B cell (primary cell): ENCODE measurements at regions not wholly inside any gene's neighbourhood (a gene's known extent, or its start where the extent isn't known, plus 50 kb on each side); places are given as distances from the start of the nearest gene placed in this dataset.

ENCODE experiments used
- ATAC-seq: fragments of 200-7000 bp; cut with Tn5 transposase; one replicate; pipeline ENCODE4 v1.10.0; 2021; ENCODE audit warnings: low read depth, mild to moderate bottlenecking, moderate number of reproducible peaks, moderate library complexity
- CTCF ChIA-PET: fragments of 350-600 bp; sonication (Branson Sonifier 250); formaldehyde crosslinking; loops from one replicate; lab custom pipeline; 2021; ENCODE audit warnings: antibody characterized with exemption, inconsistent platforms; lab: Charles Lee
- POLR2A ChIA-PET: fragments of 350-600 bp; sonication (Branson Sonifier 250); formaldehyde crosslinking; loops from one replicate; lab custom pipeline; 2021; ENCODE audit warnings: antibody characterized with exemption; lab: Charles Lee
- DNase-seq: peaks from one replicate; pipeline ENCODE4 v3.0.0; 2013
- H2AFZ ChIP-seq: 2 replicates; pipeline ENCODE4 v1.6.1; 2012; ENCODE audit warnings: mild to moderate bottlenecking, low read depth, low read length; ENCODE audit not compliant: insufficient read depth, poor library complexity, severe bottlenecking
- H3K27ac ChIP-seq, 2 donors: 1 replicate in 1 of 2; 2 replicates in 1 of 2; pipeline ENCODE4 v1.5.1; 2012 to 2013; ENCODE audit warnings: low read length in 2 of 2, mild to moderate bottlenecking in 2 of 2, moderate library complexity in 1 of 2
- H3K27me3 ChIP-seq, 4 experiments: fragments of 200-600 bp in 1 of 4; sonication (generic) in 1 of 4; replicated peaks in 1 of 4; 1 replicate in 2 of 4; 2 replicates in 2 of 4; pipeline versions ENCODE4 v1.6.1 to v1.7.0; 2013 to 2016; ENCODE audit warnings: low read length in 3 of 4, mild to moderate bottlenecking in 2 of 4, mixed read lengths in 1 of 4, moderate library complexity in 1 of 4; ENCODE audit not compliant: insufficient read depth in 4 of 4, control insufficient read depth in 3 of 4; ENCODE audit errors: control extremely low read depth in 1 of 4
- H3K36me3 ChIP-seq, 2 experiments: replicated peaks in 1 of 2; 1 replicate in 1 of 2; 2 replicates in 1 of 2; pipeline versions ENCODE4 v1.6.1 to v1.7.1; 2013; ENCODE audit warnings: low read length in 1 of 2; ENCODE audit not compliant: insufficient read depth in 2 of 2, control insufficient read depth in 1 of 2; ENCODE audit errors: control extremely low read depth in 1 of 2, extremely low read depth in 1 of 2
- H3K4me1 ChIP-seq, 2 donors: fragments of 200-600 bp in 1 of 2; sonication (generic) in 1 of 2; 1 replicate in 1 of 2; 2 replicates in 1 of 2; pipeline versions ENCODE4 v1.5.1 to v1.6.1; 2013 to 2017; ENCODE audit warnings: low read length in 2 of 2; ENCODE audit not compliant: control insufficient read depth in 2 of 2, insufficient read depth in 2 of 2
- H3K4me2 ChIP-seq: replicated peaks from 2 replicates; pipeline ENCODE3; 2012; ENCODE audit warnings: mild to moderate bottlenecking, low read depth, low read length; ENCODE audit not compliant: poor library complexity, severe bottlenecking
- H3K4me3 ChIP-seq, 5 experiments: fragments of 200-600 bp in 1 of 5; sonication (generic) in 1 of 5; 1 replicate in 3 of 5; 2 replicates in 2 of 5; pipeline versions ENCODE4 v1.5.1 to v1.7.0; 2011 to 2016; ENCODE audit warnings: low read length in 4 of 5, mild to moderate bottlenecking in 4 of 5, low read depth in 2 of 5, control low read depth in 1 of 5, moderate library complexity in 1 of 5; ENCODE audit not compliant: insufficient read depth in 1 of 5; ENCODE audit errors: control extremely low read depth in 1 of 5, extremely low read depth in 1 of 5
- H3K79me2 ChIP-seq: fragments of 200-600 bp; sonication (generic); one replicate; pipeline ENCODE4 v1.6.0; 2016; ENCODE audit warnings: low read length; ENCODE audit not compliant: control insufficient read depth, insufficient read depth
- H3K9ac ChIP-seq: fragments of 200-600 bp; sonication (generic); 2 replicates; pipeline ENCODE4 v1.6.1; 2017; ENCODE audit warnings: mild to moderate bottlenecking, low read length, moderate library complexity
- H3K9me3 ChIP-seq, 3 donors: one replicate each; pipeline versions ENCODE4 v1.6.1 to v1.7.1; 2013; ENCODE audit warnings: low read length in 2 of 3; ENCODE audit not compliant: control insufficient read depth in 2 of 3, insufficient read depth in 1 of 3; ENCODE audit errors: control extremely low read depth in 1 of 3
- H4K20me1 ChIP-seq: 2 replicates; pipeline ENCODE4 v1.6.0; 2012; ENCODE audit warnings: mild to moderate bottlenecking, low read length; ENCODE audit not compliant: insufficient read depth, control insufficient read depth, poor library complexity, severe bottlenecking
- H3K27ac Mint-ChIP-seq: one replicate; pipeline ENCODE4 v1.8.0; 2021; ENCODE audit warnings: mixed read lengths
- H3K27me3 Mint-ChIP-seq: one replicate; pipeline ENCODE4 v1.8.0; 2021; ENCODE audit warnings: mixed read lengths
- H3K4me1 Mint-ChIP-seq: one replicate; pipeline ENCODE4 v1.8.0; 2021; ENCODE audit warnings: mixed read lengths
- H3K4me3 Mint-ChIP-seq: one replicate; pipeline ENCODE4 v1.8.0; 2021; ENCODE audit warnings: mixed read lengths
- H3K9me3 Mint-ChIP-seq: one replicate; pipeline ENCODE4 v1.8.0; 2022; ENCODE audit warnings: mixed read lengths; ENCODE audit not compliant: insufficient read depth
- EZH2 ChIP-seq: IDR thresholded peaks from 2 replicates; pipeline ENCODE4 v1.6.1; 2012; ENCODE audit warnings: borderline replicate concordance, low read depth, mild to moderate bottlenecking, moderate library complexity, low read length; ENCODE audit not compliant: insufficient read depth, poor library complexity, severe bottlenecking
- WGBS: methylation state at CpG from one replicate; pipeline ENCODE4 v1.1.5; 2013; ENCODE audit warnings: missing lambda C conversion rate; ENCODE audit not compliant: insufficient coverage; 5-methylcytosine and 5-hydroxymethylcytosine counted together
- intact Hi-C: fragments of 100-400 bp; cut with micrococcal nuclease; formaldehyde crosslinking; loops from one replicate; pipeline ENCODE4 v1.10.0; 2022
- TF ChIP-seq, protein P1 (sequence below): fragments of 200-600 bp; IDR thresholded peaks from one replicate; pipeline ENCODE4 v1.8.0; 2022; ENCODE audit warnings: antibody characterized with exemption, mild to moderate bottlenecking

DNA sequence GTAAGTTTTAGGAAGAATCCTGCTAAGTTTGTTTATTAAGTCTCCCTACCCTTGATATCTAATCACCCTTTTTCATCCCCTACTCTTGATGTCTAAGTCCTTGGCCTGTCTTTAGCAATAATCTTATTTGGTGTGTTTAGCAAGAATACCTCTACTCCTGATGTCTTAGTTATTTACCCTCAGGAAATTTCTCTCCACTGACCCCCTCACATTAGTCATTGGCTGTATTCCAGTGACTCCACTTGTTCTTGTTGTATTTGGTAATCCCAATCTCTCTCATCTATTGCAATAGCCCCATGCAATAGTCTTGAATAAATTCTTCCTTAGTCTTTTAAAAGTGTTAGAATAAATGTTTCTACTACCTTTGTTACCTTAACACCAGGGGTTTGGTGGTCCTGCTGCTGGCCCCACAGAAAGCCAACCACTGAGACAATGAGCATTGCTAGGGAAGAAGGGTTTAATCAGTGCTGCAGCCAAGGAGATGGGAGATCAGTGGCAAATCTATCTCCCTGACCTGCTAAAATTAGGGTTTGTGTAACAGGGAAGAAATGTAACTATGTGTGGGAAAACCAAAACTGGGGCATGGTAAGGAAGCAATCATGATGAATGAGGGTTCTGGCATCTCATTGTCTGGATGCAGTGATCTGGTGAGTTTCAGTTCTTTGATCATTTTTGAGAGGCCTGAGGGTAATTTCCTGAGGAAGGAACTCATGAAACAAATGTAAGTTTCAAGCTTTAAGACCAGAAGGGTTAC, 236.4 kb upstream of the DAB2 start:
- TF ChIP-seq, protein P1, sequence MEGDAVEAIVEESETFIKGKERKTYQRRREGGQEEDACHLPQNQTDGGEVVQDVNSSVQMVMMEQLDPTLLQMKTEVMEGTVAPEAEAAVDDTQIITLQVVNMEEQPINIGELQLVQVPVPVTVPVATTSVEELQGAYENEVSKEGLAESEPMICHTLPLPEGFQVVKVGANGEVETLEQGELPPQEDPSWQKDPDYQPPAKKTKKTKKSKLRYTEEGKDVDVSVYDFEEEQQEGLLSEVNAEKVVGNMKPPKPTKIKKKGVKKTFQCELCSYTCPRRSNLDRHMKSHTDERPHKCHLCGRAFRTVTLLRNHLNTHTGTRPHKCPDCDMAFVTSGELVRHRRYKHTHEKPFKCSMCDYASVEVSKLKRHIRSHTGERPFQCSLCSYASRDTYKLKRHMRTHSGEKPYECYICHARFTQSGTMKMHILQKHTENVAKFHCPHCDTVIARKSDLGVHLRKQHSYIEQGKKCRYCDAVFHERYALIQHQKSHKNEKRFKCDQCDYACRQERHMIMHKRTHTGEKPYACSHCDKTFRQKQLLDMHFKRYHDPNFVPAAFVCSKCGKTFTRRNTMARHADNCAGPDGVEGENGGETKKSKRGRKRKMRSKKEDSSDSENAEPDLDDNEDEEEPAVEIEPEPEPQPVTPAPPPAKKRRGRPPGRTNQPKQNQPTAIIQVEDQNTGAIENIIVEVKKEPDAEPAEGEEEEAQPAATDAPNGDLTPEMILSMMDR, result no peak
- no peak for TF ChIP-seq EZH2
- DNase-seq (no peak), ATAC-seq (no peak)
- Histone ChIP-seq H3K36me3 (no peaks in the 10 kb centered on the region), H2AFZ (no peak overlapping the region), H3K4me2 (no peak overlapping the region), H3K4me3 (no peak overlapping the region), H3K27me3 (no peaks in the 10 kb centered on the region), H3K9ac (no peak overlapping the region), H3K79me2 (no peaks in the 10 kb centered on the region), H3K27ac (no peak overlapping the region), H4K20me1 (no peaks in the 10 kb centered on the region), H3K9me3 (peaks cover 0 to 6% (median 0%) of the 10 kb centered on the region in 3 donors), H3K4me1 (no peaks in the 10 kb centered on the region)
- Mint-ChIP-seq H3K9me3 (no peaks in the 10 kb centered on the region), H3K4me3 (no peak overlapping the region), H3K27ac (no peak overlapping the region), H3K4me1 (peaks cover 5% of the 10 kb centered on the region), H3K27me3 (no peaks in the 10 kb centered on the region)
- intact Hi-C loops, result no loop called here
- ChIA-PET CTCF (no interaction called here), POLR2A (no interaction called here)

DNA sequence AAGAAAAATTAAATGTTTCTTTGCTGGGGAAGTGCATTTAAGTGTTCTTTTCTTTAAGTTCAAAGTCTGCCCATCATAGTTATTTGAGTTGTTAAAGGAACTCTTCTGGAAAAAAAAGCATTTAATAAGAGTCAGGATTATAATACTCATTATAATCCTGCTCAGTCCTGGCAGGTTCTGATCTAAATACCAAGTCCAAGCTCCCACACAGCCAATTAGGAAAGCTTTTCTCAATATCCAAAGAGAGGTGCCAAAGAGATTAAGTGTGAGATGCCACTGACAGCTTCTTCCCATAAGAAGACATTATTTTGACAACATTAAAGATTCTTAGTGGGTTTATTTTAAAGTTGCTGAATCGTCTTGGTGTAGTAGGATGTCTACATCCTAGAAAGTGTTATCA, 235.2 kb upstream of the DAB2 start:
- no peaks in the 10 kb centered on the region for H3K27me3 Mint-ChIP-seq
- intact Hi-C loops, result no loop called here
- H3K9me3 ChIP-seq, result peaks cover 0 to 3% (median 0%) of the 10 kb centered on the region in 3 donors
- no peaks in the 10 kb centered on the region for H4K20me1 ChIP-seq
- H3K4me3 Mint-ChIP-seq, result no peak overlapping the region
- no peak overlapping the region for H3K9ac ChIP-seq
- TF ChIP-seq, protein P1, result no peak
- no peak for TF ChIP-seq EZH2
- no peak overlapping the region for H3K4me2 ChIP-seq
- no peak overlapping the region for H3K27ac ChIP-seq
- ChIA-PET POLR2A (no interaction called here), CTCF (no interaction called here)
- peaks cover 5% of the 10 kb centered on the region for H3K4me1 Mint-ChIP-seq
- no peaks in the 10 kb centered on the region for H3K79me2 ChIP-seq
- H3K4me3 ChIP-seq, result no peak overlapping the region
- no peak overlapping the region for H2AFZ ChIP-seq
- no peaks in the 10 kb centered on the region for H3K9me3 Mint-ChIP-seq
- ATAC-seq (no peak), DNase-seq (no peak)
- WGBS, result no CpG with 5 or more reads among the region's 1 CpG
- H3K36me3 ChIP-seq, result no peaks in the 10 kb centered on the region
- no peaks in the 10 kb centered on the region for H3K27me3 ChIP-seq
- H3K4me1 ChIP-seq, result no peaks in the 10 kb centered on the region
- H3K27ac Mint-ChIP-seq, result no peak overlapping the region
